ENCODE measurements at regions not wholly inside any gene's neighbourhood (a gene's known extent, or its start where the extent isn't known, plus 50 kb on each side); places are given as distances from the start of the nearest gene placed in this dataset.

GRCh38 chr2:120880381-120880780, 144.7 kb downstream of the GLI2 start:
- TF ChIP-seq, protein P1, sequence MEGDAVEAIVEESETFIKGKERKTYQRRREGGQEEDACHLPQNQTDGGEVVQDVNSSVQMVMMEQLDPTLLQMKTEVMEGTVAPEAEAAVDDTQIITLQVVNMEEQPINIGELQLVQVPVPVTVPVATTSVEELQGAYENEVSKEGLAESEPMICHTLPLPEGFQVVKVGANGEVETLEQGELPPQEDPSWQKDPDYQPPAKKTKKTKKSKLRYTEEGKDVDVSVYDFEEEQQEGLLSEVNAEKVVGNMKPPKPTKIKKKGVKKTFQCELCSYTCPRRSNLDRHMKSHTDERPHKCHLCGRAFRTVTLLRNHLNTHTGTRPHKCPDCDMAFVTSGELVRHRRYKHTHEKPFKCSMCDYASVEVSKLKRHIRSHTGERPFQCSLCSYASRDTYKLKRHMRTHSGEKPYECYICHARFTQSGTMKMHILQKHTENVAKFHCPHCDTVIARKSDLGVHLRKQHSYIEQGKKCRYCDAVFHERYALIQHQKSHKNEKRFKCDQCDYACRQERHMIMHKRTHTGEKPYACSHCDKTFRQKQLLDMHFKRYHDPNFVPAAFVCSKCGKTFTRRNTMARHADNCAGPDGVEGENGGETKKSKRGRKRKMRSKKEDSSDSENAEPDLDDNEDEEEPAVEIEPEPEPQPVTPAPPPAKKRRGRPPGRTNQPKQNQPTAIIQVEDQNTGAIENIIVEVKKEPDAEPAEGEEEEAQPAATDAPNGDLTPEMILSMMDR (IDR thresholded peaks at IDR 0.05) = no peak
- TF ChIP-seq POLR2A (IDR thresholded peaks at IDR 0.05) (no peak), EP300 (IDR thresholded peaks at IDR 0.05) (no peak)
